HEK293 (cell line): ENCODE measurements at regions not wholly inside any gene's neighbourhood (a gene's known extent, or its start where the extent isn't known, plus 50 kb on each side); places are given as distances from the start of the nearest gene placed in this dataset.

Source experiments
- PRDM1 ChIP-seq: fragments of 450-650 bp; formaldehyde crosslinking; IDR thresholded peaks from 2 replicates; pipeline ENCODE4; 2016; ENCODE audit warnings: missing biosample characterization, missing genetic modification characterization
- TF ChIP-seq, protein P1 (sequence below): fragments of 450-650 bp; formaldehyde crosslinking; IDR thresholded peaks from 2 replicates; pipeline ENCODE4 v1.5.1; 2016; ENCODE audit warnings: missing biosample characterization, missing genetic modification characterization
- TF ChIP-seq, protein P2 (sequence below): fragments of 450-650 bp; formaldehyde crosslinking; IDR thresholded peaks from 2 replicates; pipeline ENCODE4 v1.5.1; 2016; ENCODE audit warnings: missing biosample characterization, missing genetic modification characterization

DNA sequence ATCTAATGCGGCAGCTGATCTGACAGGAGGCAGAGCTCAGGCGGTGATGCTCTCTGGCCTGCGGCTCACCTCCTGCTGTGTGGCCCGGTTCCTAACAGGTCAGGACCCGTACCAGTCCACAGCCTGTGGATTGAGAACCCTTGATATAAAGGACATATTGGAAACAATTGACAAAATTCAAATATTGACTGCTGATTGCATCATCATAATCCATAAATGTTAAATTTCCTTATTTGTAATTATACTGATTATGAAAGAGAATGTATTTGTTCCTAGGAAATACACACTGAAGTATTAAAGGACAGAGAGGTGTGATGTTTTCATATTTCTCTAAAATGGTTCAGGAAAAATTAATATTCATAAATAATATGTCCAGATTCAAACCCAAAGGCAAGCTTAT is 63.8 kb upstream of the SRD5A2 start:
- TF ChIP-seq, protein P1, sequence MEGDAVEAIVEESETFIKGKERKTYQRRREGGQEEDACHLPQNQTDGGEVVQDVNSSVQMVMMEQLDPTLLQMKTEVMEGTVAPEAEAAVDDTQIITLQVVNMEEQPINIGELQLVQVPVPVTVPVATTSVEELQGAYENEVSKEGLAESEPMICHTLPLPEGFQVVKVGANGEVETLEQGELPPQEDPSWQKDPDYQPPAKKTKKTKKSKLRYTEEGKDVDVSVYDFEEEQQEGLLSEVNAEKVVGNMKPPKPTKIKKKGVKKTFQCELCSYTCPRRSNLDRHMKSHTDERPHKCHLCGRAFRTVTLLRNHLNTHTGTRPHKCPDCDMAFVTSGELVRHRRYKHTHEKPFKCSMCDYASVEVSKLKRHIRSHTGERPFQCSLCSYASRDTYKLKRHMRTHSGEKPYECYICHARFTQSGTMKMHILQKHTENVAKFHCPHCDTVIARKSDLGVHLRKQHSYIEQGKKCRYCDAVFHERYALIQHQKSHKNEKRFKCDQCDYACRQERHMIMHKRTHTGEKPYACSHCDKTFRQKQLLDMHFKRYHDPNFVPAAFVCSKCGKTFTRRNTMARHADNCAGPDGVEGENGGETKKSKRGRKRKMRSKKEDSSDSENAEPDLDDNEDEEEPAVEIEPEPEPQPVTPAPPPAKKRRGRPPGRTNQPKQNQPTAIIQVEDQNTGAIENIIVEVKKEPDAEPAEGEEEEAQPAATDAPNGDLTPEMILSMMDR (tag by site-specific recombination): no peak
- no peak for TF ChIP-seq PRDM1 (tag by site-specific recombination)
- TF ChIP-seq, protein P2, sequence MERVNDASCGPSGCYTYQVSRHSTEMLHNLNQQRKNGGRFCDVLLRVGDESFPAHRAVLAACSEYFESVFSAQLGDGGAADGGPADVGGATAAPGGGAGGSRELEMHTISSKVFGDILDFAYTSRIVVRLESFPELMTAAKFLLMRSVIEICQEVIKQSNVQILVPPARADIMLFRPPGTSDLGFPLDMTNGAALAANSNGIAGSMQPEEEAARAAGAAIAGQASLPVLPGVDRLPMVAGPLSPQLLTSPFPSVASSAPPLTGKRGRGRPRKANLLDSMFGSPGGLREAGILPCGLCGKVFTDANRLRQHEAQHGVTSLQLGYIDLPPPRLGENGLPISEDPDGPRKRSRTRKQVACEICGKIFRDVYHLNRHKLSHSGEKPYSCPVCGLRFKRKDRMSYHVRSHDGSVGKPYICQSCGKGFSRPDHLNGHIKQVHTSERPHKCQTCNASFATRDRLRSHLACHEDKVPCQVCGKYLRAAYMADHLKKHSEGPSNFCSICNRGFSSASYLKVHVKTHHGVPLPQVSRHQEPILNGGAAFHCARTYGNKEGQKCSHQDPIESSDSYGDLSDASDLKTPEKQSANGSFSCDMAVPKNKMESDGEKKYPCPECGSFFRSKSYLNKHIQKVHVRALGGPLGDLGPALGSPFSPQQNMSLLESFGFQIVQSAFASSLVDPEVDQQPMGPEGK: no peak
